Upper lobe of left lung (tissue), 4 donors: ENCODE measurements at regions not wholly inside any gene's neighbourhood (a gene's known extent, or its start where the extent isn't known, plus 50 kb on each side); places are given as distances from the start of the nearest gene placed in this dataset.

Experiments used
- CTCF ChIP-seq, 6 experiments: fragments of 450-650 bp in 4 of 6; fragments of 200-600 bp in 2 of 6; sonication (generic) in 2 of 6; IDR thresholded peaks; one replicate each; pipeline ENCODE4 v1.5.1; 2016 to 2019; ENCODE audit warnings: antibody characterized with exemption in 6 of 6
- EP300 ChIP-seq, 4 donors: sonication (generic); formaldehyde crosslinking; IDR thresholded peaks; one replicate each; pipeline ENCODE4 v1.5.1; 2017; ENCODE audit warnings: antibody characterized with exemption in 4 of 4, control low read depth in 2 of 4

GRCh38 chr2:111662039-111662770 lies 221.8 kb downstream of the ANAPC1 start:
- no peak for TF ChIP-seq EP300 (IDR thresholded peaks at IDR 0.05)
- no peak for TF ChIP-seq CTCF (IDR thresholded peaks at IDR 0.05)
